GM18861 (cell line): ENCODE measurements at regions not wholly inside any gene's neighbourhood (a gene's known extent, or its start where the extent isn't known, plus 50 kb on each side); places are given as distances from the start of the nearest gene placed in this dataset.
"Not testable (repeated sequence)": the region's sequence is repeated elsewhere in the genome, so short reads cannot be mapped to it uniquely, and the experiment has no call there.

ENCODE experiments used
- ATAC-seq: cut with Tn5 transposase; IDR thresholded peaks from one replicate; pipeline ENCODE4 v1.9.1; 2021; ENCODE audit not compliant: unreplicated experiment

- no peak for ATAC-seq
Observed at GRCh38 chr16:31718998-31719397, 154.6 kb upstream of the ZNF267 start.

- ATAC-seq = no peak
Observed at GRCh38 chr16:31727553-31727952, 146.1 kb upstream of the ZNF267 start.

GRCh38 chr16:31734265-31734664, 139.3 kb upstream of the ZNF267 start:
- no peak for ATAC-seq

- ATAC-seq = not testable (repeated sequence)
Observed at GRCh38 chr16:31745098-31745497, 128.5 kb upstream of the ZNF267 start.

- ATAC-seq = no peak
Observed at GRCh38 chr16:31745900-31746299, 127.7 kb upstream of the ZNF267 start.

GRCh38 chr16:31754998-31755615, 118.5 kb upstream of the ZNF267 start:
- ATAC-seq = no peak

- ATAC-seq = no peak
Observed at GRCh38 chr16:31764103-31764502, 109.5 kb upstream of the ZNF267 start.

GRCh38 chr16:31767267-31767666, 106.3 kb upstream of the ZNF267 start:
- no peak for ATAC-seq

GRCh38 chr16:31780342-31780741, 93.3 kb upstream of the ZNF267 start:
- no peak for ATAC-seq

- ATAC-seq = no peak
Observed at GRCh38 chr16:31785126-31785525, 88.5 kb upstream of the ZNF267 start.

- ATAC-seq = no peak
Observed at GRCh38 chr16:31807086-31807485, 66.5 kb upstream of the ZNF267 start.

GRCh38 chr16:31810863-31811262, 62.7 kb upstream of the ZNF267 start:
- no peak for ATAC-seq

- ATAC-seq = not testable (repeated sequence)
Observed at GRCh38 chr16:31816141-31816540, 57.5 kb upstream of the ZNF267 start.

- ATAC-seq = no peak
Observed at GRCh38 chr16:31819386-31819785, 54.2 kb upstream of the ZNF267 start.

GRCh38 chr16:31819948-31820347, 53.7 kb upstream of the ZNF267 start:
- no peak for ATAC-seq
